H1 (cell line): ENCODE measurements at regions not wholly inside any gene's neighbourhood (a gene's known extent, or its start where the extent isn't known, plus 50 kb on each side); places are given as distances from the start of the nearest gene placed in this dataset.

Experiments
- CTCF ChIA-PET: fragments of 300-600 bp; sonication (Branson Sonifier 250); formaldehyde crosslinking; loops from one replicate; lab custom pipeline; 2021; ENCODE audit not compliant: partially characterized antibody; lab: Charles Lee
- POLR2A ChIA-PET: fragments of 300-600 bp; sonication (Branson Sonifier 250); formaldehyde crosslinking; loops from one replicate; lab custom pipeline; 2021; ENCODE audit warnings: inconsistent platforms; ENCODE audit not compliant: partially characterized antibody; lab: Charles Lee
- DNase-seq, 2 experiments: peaks; one replicate each; pipeline versions ENCODE4 v3.0.0 to v3.0.0-alpha.2; 2010 to 2022; ENCODE audit warnings: low spot score in 2 of 2, low read depth in 1 of 2, mixed read lengths in 1 of 2
- FAIRE-seq: peaks from 2 replicates; lab custom pipeline; 2011; peaks lifted over from hg19 to GRCh38; lab: Jason Lieb, UNC
- H2AFZ ChIP-seq: 2 replicates; pipeline ENCODE4 v1.8.1; 2012; ENCODE audit warnings: low read length, inconsistent platforms
- H2AK5ac ChIP-seq: 2 replicates; pipeline ENCODE4 v1.6.1; 2013; ENCODE audit warnings: low read depth, low read length
- H2BK120ac ChIP-seq: replicated peaks from 2 replicates; pipeline ENCODE3; 2013; ENCODE audit warnings: low read depth, low read length, inconsistent platforms
- H2BK12ac ChIP-seq: 2 replicates; pipeline ENCODE4 v1.6.1; 2013; ENCODE audit warnings: low read depth, low read length
- H2BK15ac ChIP-seq: 2 replicates; pipeline ENCODE4 v1.6.1; 2013; ENCODE audit warnings: low read length
- H2BK20ac ChIP-seq: 2 replicates; pipeline ENCODE4 v1.6.1; 2013; ENCODE audit warnings: low read length
- H2BK5ac ChIP-seq: 2 replicates; pipeline ENCODE4 v1.6.1; 2013; ENCODE audit warnings: low read depth, low read length
- H3K14ac ChIP-seq: 2 replicates; pipeline ENCODE4 v1.6.1; 2013; ENCODE audit warnings: inconsistent platforms; ENCODE audit not compliant: insufficient read length
- H3K18ac ChIP-seq: 2 replicates; pipeline ENCODE4 v1.6.1; 2013; ENCODE audit warnings: low read length; ENCODE audit errors: extremely low read depth
- H3K23ac ChIP-seq: 2 replicates; pipeline ENCODE4 v1.6.1; 2013; ENCODE audit warnings: inconsistent platforms; ENCODE audit not compliant: insufficient read length
- H3K23me2 ChIP-seq: 2 replicates; pipeline ENCODE4 v1.6.1; 2013; ENCODE audit warnings: low read depth, low read length
- H3K27ac ChIP-seq: 2 replicates; pipeline ENCODE4 v1.6.1; 2011; ENCODE audit warnings: low read depth, low read length, inconsistent platforms
- H3K27me3 ChIP-seq, 4 experiments: replicated peaks in 1 of 4; 1 replicate in 1 of 4; 2 replicates in 3 of 4; pipeline versions ENCODE4 v1.6.1 to v1.8.1; 2011 to 2013; ENCODE audit warnings: low read length in 3 of 4, mild to moderate bottlenecking in 3 of 4, inconsistent platforms in 2 of 4, mixed read lengths in 2 of 4, moderate library complexity in 1 of 4; ENCODE audit not compliant: control insufficient read depth in 3 of 4, insufficient read depth in 3 of 4; ENCODE audit errors: extremely low read depth in 1 of 4
- H3K36me3 ChIP-seq, 4 experiments: 2 replicates each; pipeline versions ENCODE4 v1.6.1 to v1.8.1; 2011 to 2013; ENCODE audit warnings: mild to moderate bottlenecking in 4 of 4, low read length in 3 of 4, moderate library complexity in 2 of 4, control low read depth in 1 of 4, inconsistent platforms in 1 of 4; ENCODE audit not compliant: insufficient read depth in 4 of 4, control insufficient read depth in 2 of 4
- H3K4ac ChIP-seq: replicated peaks from 2 replicates; pipeline ENCODE3; 2013; ENCODE audit warnings: low read length, low read depth, mixed read lengths, inconsistent platforms; ENCODE audit not compliant: insufficient read length
- H3K4me1 ChIP-seq, 4 experiments: replicated peaks in 1 of 4; 1 replicate in 1 of 4; 2 replicates in 3 of 4; pipeline versions ENCODE4 v1.6.1 to v1.8.1; 2011 to 2013; ENCODE audit warnings: low read length in 3 of 4, inconsistent platforms in 2 of 4, mixed read lengths in 1 of 4; ENCODE audit not compliant: insufficient read depth in 4 of 4, control insufficient read depth in 3 of 4
- H3K4me2 ChIP-seq, 2 experiments: 2 replicates each; pipeline versions ENCODE4 v1.6.1 to v1.8.1; 2011 to 2013; ENCODE audit warnings: low read depth in 2 of 2, low read length in 2 of 2, control low read depth in 1 of 2, inconsistent platforms in 1 of 2, mild to moderate bottlenecking in 1 of 2; ENCODE audit not compliant: insufficient read depth in 1 of 2
- H3K4me3 ChIP-seq, 4 experiments: fragments of 200-600, 300-600 bp in 1 of 4; sonication (generic), shearing (Covaris generic), sonication (Bioruptor Twin) in 1 of 4; 2 replicates each; pipeline versions ENCODE4 v1.5.1 to v1.8.1; 2011 to 2016; ENCODE audit warnings: low read length in 4 of 4, low read depth in 3 of 4, control low read depth in 2 of 4, inconsistent platforms in 2 of 4, mild to moderate bottlenecking in 2 of 4, mixed read lengths in 1 of 4, moderate library complexity in 1 of 4; ENCODE audit not compliant: insufficient read depth in 2 of 4; ENCODE audit errors: extremely low read depth in 1 of 4
- H3K56ac ChIP-seq: replicated peaks from 2 replicates; pipeline ENCODE3; 2013; ENCODE audit warnings: low read depth, mild to moderate bottlenecking, mixed read lengths, low read length, inconsistent platforms; ENCODE audit not compliant: insufficient read length
- H3K79me1 ChIP-seq: 2 replicates; pipeline ENCODE4 v1.6.1; 2013; ENCODE audit warnings: low read depth, low read length, control low read depth
- H3K79me2 ChIP-seq, 2 experiments: 2 replicates each; pipeline versions ENCODE4 v1.6.1 to v1.8.1; 2012 to 2013; ENCODE audit warnings: low read length in 2 of 2, mild to moderate bottlenecking in 2 of 2, inconsistent platforms in 1 of 2; ENCODE audit not compliant: insufficient read depth in 2 of 2, control insufficient read depth in 1 of 2
- H3K9ac ChIP-seq, 4 experiments: replicated peaks in 1 of 4; 1 replicate in 1 of 4; 2 replicates in 3 of 4; pipeline versions ENCODE4 v1.6.1 to v1.8.1; 2011 to 2013; ENCODE audit warnings: low read depth in 3 of 4, low read length in 3 of 4, control low read depth in 2 of 4, mild to moderate bottlenecking in 2 of 4, moderate library complexity in 2 of 4, inconsistent platforms in 1 of 4; ENCODE audit errors: extremely low read depth in 1 of 4
- H3K9me3 ChIP-seq, 2 experiments: 2 replicates each; pipeline versions ENCODE4 v1.6.1 to v1.8.1; 2012 to 2013; ENCODE audit warnings: mild to moderate bottlenecking in 2 of 2, moderate library complexity in 2 of 2, control low read depth in 1 of 2, inconsistent platforms in 1 of 2, low read depth in 1 of 2, low read length in 1 of 2, mixed read lengths in 1 of 2; ENCODE audit not compliant: insufficient read depth in 2 of 2
- H4K20me1 ChIP-seq, 2 experiments: replicated peaks in 1 of 2; 2 replicates each; pipeline versions ENCODE3 to v1.8.1; 2011 to 2013; ENCODE audit warnings: inconsistent platforms in 2 of 2, low read length in 2 of 2, mild to moderate bottlenecking in 1 of 2; ENCODE audit not compliant: insufficient read depth in 2 of 2, control insufficient read depth in 1 of 2
- H4K5ac ChIP-seq: 2 replicates; pipeline ENCODE4 v1.6.1; 2013; ENCODE audit warnings: low read length, low read depth, mixed read lengths, inconsistent platforms; ENCODE audit not compliant: insufficient read length
- H4K8ac ChIP-seq: 2 replicates; pipeline ENCODE4 v1.8.0; 2013; ENCODE audit warnings: mild to moderate bottlenecking, moderate library complexity, low read length, inconsistent platforms; ENCODE audit not compliant: insufficient read depth; ENCODE audit errors: extremely low read depth
- H4K91ac ChIP-seq: replicated peaks from 2 replicates; pipeline ENCODE3; 2013; ENCODE audit warnings: low read length, mixed read lengths, inconsistent platforms; ENCODE audit not compliant: insufficient read length
- ASH2L ChIP-seq: fragments of 200-600, 300-600 bp; sonication (generic); IDR thresholded peaks from one replicate; pipeline ENCODE4 v1.7.1; 2017; ENCODE audit warnings: low read length
- FOSL1 ChIP-seq: IDR thresholded peaks from 2 replicates; pipeline ENCODE4 v1.6.1; 2011; ENCODE audit warnings: mild to moderate bottlenecking, low read depth, low read length, moderate library complexity; ENCODE audit not compliant: insufficient read depth
- GTF2F1 ChIP-seq: IDR thresholded peaks from 2 replicates; pipeline ENCODE4 v1.6.1; 2012; ENCODE audit warnings: low read depth, low read length, improper control_type of control experiment, borderline replicate concordance
- PHF8 ChIP-seq: fragments of 200-600 bp; sonication (generic); conservative IDR thresholded peaks from 2 replicates; pipeline ENCODE4 v1.7.1; 2012; ENCODE audit warnings: low read depth, mild to moderate bottlenecking, inconsistent platforms, low read length, moderate library complexity
- POU5F1 ChIP-seq: IDR thresholded peaks from 2 replicates; pipeline ENCODE4 v1.6.1; 2011; ENCODE audit warnings: low read depth, mild to moderate bottlenecking, low read length, moderate library complexity
- SIN3A ChIP-seq, 2 experiments: IDR thresholded peaks in 1 of 2; conservative IDR thresholded peaks in 1 of 2; 2 replicates each; pipeline ENCODE4 v1.6.1; 2011 to 2012; ENCODE audit warnings: low read length in 2 of 2, improper control_type of control experiment in 1 of 2, low read depth in 1 of 2, mild to moderate bottlenecking in 1 of 2
- SRF ChIP-seq: IDR thresholded peaks from 2 replicates; pipeline ENCODE4 v1.6.1; 2011; ENCODE audit warnings: mild to moderate bottlenecking, low read depth, low read length, moderate library complexity
- TEAD4 ChIP-seq: IDR thresholded peaks from 2 replicates; pipeline ENCODE4 v1.6.1; 2012; ENCODE audit warnings: low read depth, low read length, inconsistent platforms, mixed read lengths
- ZNF274 ChIP-seq: IDR thresholded peaks from 2 replicates; pipeline ENCODE4 v1.7.0; 2012; ENCODE audit warnings: low read length, borderline replicate concordance; ENCODE audit errors: extremely low read depth
- WGBS, 2 experiments: shearing (Covaris generic) in 1 of 2; methylation state at CpG; one replicate each; pipeline versions ENCODE4 v1.1.6 to v1.1.7; 2013 to 2015; ENCODE audit warnings: low lambda C conversion rate in 2 of 2, mixed read lengths in 2 of 2, inconsistent platforms in 1 of 2, low coverage in 1 of 2, missing lambda C conversion rate in 1 of 2; ENCODE audit not compliant: insufficient replicate concordance in 2 of 2, insufficient coverage in 1 of 2, insufficient read length in 1 of 2; ENCODE audit errors: extremely low coverage in 1 of 2, missing lambda C conversion rate in 1 of 2; 5-methylcytosine and 5-hydroxymethylcytosine counted together
- TF ChIP-seq, protein P1 (sequence below): IDR thresholded peaks from 2 replicates; pipeline ENCODE4 v1.6.1; 2012; ENCODE audit warnings: low read length, inconsistent platforms
- TF ChIP-seq, protein P2 (sequence below): IDR thresholded peaks from 2 replicates; pipeline ENCODE4 v1.6.1; 2011; ENCODE audit warnings: low read depth, mild to moderate bottlenecking, low read length; ENCODE audit not compliant: insufficient read depth
- TF ChIP-seq, protein P3 (sequence below): IDR thresholded peaks from 2 replicates; pipeline ENCODE4 v1.6.1; 2012; ENCODE audit warnings: inconsistent platforms

DNA sequence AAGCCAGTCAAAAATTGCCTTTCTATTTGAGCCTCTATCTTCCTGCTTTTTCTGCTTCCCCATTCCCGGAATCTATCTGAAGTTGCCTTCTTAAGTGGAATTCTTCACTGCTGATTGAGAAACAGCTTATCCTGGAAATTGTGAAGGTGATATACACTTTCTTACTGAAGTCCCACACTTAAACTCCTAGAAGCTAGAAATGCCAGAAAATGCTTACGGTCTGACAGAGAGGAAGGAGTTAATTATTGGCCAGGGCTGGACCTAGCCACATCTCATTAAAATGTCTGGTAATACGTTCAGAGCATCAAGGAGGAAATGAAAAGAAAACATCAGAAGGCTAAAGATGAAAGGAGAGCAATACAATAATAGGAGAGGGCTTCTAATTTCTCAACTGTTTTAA lies 292.5 kb upstream of the SNX7 start:
- no peaks in the 10 kb centered on the region for H3K23me2 ChIP-seq
- H3K4me1 ChIP-seq = no peaks in the 10 kb centered on the region
- FAIRE-seq (no peak), DNase-seq (no peak)
- H4K8ac ChIP-seq = no peak overlapping the region
- ChIA-PET CTCF (no interaction called here), POLR2A (no interaction called here)
- H4K5ac ChIP-seq = no peak overlapping the region
- no peak overlapping the region for H3K4me3 ChIP-seq
- H2BK15ac ChIP-seq = no peak overlapping the region
- H3K14ac ChIP-seq = no peak overlapping the region
- H3K4ac ChIP-seq = no peak overlapping the region
- H3K56ac ChIP-seq = no peak overlapping the region
- no peak overlapping the region for H3K23ac ChIP-seq
- no peaks in the 10 kb centered on the region for H3K27me3 ChIP-seq
- no peak overlapping the region for H2BK120ac ChIP-seq
- no peaks in the 10 kb centered on the region for H3K79me1 ChIP-seq
- H2BK20ac ChIP-seq = no peak overlapping the region
- H3K36me3 ChIP-seq = no peaks in the 10 kb centered on the region
- no peak overlapping the region for H4K91ac ChIP-seq
- no peak overlapping the region for H3K18ac ChIP-seq
- no peak overlapping the region for H3K27ac ChIP-seq
- H2AFZ ChIP-seq = no peak overlapping the region
- H2BK5ac ChIP-seq = no peak overlapping the region
- no peaks in the 10 kb centered on the region for H4K20me1 ChIP-seq
- WGBS, 2 experiments = 86% methylated on average over 3 of the region's 3 CpGs; no CpG with 5 or more reads in 1 of the 2 experiments
- no peak overlapping the region for H3K4me2 ChIP-seq
- no peak overlapping the region for H2BK12ac ChIP-seq
- no peak overlapping the region for H2AK5ac ChIP-seq
- no peak overlapping the region for H3K9ac ChIP-seq
- H3K9me3 ChIP-seq = no peaks in the 10 kb centered on the region
- H3K79me2 ChIP-seq = no peaks in the 10 kb centered on the region
- no peak for TF ChIP-seq FOSL1
- no peak for TF ChIP-seq ZNF274
- no peak for TF ChIP-seq SIN3A (conservative IDR thresholded peaks at IDR 0.05 in 1 of 2, IDR thresholded peaks at IDR 0.05 in 1 of 2; ENCODE audit: low read depth in 1 of 2, low read length in 2 of 2)
- TF ChIP-seq POU5F1 = no peak
- TF ChIP-seq, protein P1, sequence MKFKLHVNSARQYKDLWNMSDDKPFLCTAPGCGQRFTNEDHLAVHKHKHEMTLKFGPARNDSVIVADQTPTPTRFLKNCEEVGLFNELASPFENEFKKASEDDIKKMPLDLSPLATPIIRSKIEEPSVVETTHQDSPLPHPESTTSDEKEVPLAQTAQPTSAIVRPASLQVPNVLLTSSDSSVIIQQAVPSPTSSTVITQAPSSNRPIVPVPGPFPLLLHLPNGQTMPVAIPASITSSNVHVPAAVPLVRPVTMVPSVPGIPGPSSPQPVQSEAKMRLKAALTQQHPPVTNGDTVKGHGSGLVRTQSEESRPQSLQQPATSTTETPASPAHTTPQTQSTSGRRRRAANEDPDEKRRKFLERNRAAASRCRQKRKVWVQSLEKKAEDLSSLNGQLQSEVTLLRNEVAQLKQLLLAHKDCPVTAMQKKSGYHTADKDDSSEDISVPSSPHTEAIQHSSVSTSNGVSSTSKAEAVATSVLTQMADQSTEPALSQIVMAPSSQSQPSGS = no peak
- TF ChIP-seq, protein P2, sequence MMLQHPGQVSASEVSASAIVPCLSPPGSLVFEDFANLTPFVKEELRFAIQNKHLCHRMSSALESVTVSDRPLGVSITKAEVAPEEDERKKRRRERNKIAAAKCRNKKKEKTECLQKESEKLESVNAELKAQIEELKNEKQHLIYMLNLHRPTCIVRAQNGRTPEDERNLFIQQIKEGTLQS = no peak
- TF ChIP-seq TEAD4 = no peak
- TF ChIP-seq PHF8 = no peak
- TF ChIP-seq GTF2F1 = no peak
- TF ChIP-seq, protein P3, sequence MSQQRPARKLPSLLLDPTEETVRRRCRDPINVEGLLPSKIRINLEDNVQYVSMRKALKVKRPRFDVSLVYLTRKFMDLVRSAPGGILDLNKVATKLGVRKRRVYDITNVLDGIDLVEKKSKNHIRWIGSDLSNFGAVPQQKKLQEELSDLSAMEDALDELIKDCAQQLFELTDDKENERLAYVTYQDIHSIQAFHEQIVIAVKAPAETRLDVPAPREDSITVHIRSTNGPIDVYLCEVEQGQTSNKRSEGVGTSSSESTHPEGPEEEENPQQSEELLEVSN = no peak
- no peak for TF ChIP-seq ASH2L
- no peak for TF ChIP-seq SRF
